ENCODE measurements at regions not wholly inside any gene's neighbourhood (a gene's known extent, or its start where the extent isn't known, plus 50 kb on each side); places are given as distances from the start of the nearest gene placed in this dataset.

GRCh38 chr5:73996151-73996755 is 370.3 kb downstream of the ARHGEF28 start:
- TF ChIP-seq ZBTB7A (IDR thresholded peaks at IDR 0.05; ENCODE audit: low read depth) (no peak), TAF1 (IDR thresholded peaks at IDR 0.05; ENCODE audit: low read depth) (no peak), FOXM1 (IDR thresholded peaks at IDR 0.05; ENCODE audit: borderline replicate concordance, low read depth) (no peak), CREB1 (IDR thresholded peaks at IDR 0.05; ENCODE audit: low read depth) (no peak), YY1 (IDR thresholded peaks at IDR 0.05; ENCODE audit: low read depth) (no peak), REST (IDR thresholded peaks at IDR 0.05; ENCODE audit: low read depth) (no peak), EP300 (IDR thresholded peaks at IDR 0.05; ENCODE audit: borderline replicate concordance) (no peak), EGR1 (IDR thresholded peaks at IDR 0.05) (no peak), RAD21 (IDR thresholded peaks at IDR 0.05; ENCODE audit: low read depth) (no peak), NFIC (IDR thresholded peaks at IDR 0.05) (no peak), TEAD4 (IDR thresholded peaks at IDR 0.05) (no peak), CEBPB (IDR thresholded peaks at IDR 0.05) (no peak), MAX (IDR thresholded peaks at IDR 0.05) (no peak), USF1 (IDR thresholded peaks at IDR 0.05) (no peak)
